ENCODE measurements at regions not wholly inside any gene's neighbourhood (a gene's known extent, or its start where the extent isn't known, plus 50 kb on each side); places are given as distances from the start of the nearest gene placed in this dataset.

- peak; percentile 72; the same call in 1 of the 2 replicates for TF ChIP-seq HIC1 (tag by site-specific recombination; IDR thresholded peaks at IDR 0.05)
These were observed 134.0 kb upstream of the IL12A start (continued) for GRCh38 chr3:159854500-159855124.

GRCh38 chr3:159855599-159856346 is 132.9 kb upstream of the IL12A start:
- Histone ChIP-seq H3K4me3 (ENCODE audit: low read depth, low read length) (no peak overlapping the region), H3K27ac (ENCODE audit: extremely low read depth, low read depth, low read length) (no peak overlapping the region; the same call in 1 of the 2 replicates), H3K36me3 (ENCODE audit: control insufficient read depth in 2 of 2, insufficient read depth in 1 of 2, low read length in 2 of 2) (no peaks in the 10 kb centered on the region), H3K9me3 (ENCODE audit: control insufficient read depth, insufficient read depth, low read depth, low read length) (no peaks in the 10 kb centered on the region), H3K4me1 (ENCODE audit: control insufficient read depth, insufficient read depth, low read length) (peaks cover 30% of the 10 kb centered on the region)
- TF ChIP-seq PRDM6 (tag by site-specific recombination; IDR thresholded peaks at IDR 0.05): peak; percentile 10; the same call in 1 of the 2 replicates
- no peak for TF ChIP-seq ZNF677 (tag by site-specific recombination; IDR thresholded peaks at IDR 0.05)
- TF ChIP-seq IKZF3 (tag by site-specific recombination; IDR thresholded peaks at IDR 0.05): peak; percentile 14; the same call in 1 of the 2 replicates
- CTCF ChIA-PET: interaction anchor here (1.9 kb wide), 1 partner anchor 27 kb away, joined by 6 read pairs; no protein-coding TSS in a partner anchor
- POLR2A ChIA-PET: no interaction called here

GRCh38 chr3:159856590-159857104 is 132.0 kb upstream of the IL12A start:
- H3K9me3 ChIP-seq (ENCODE audit: control insufficient read depth, insufficient read depth, low read depth, low read length): no peaks in the 10 kb centered on the region
- no peak overlapping the region for H3K27ac ChIP-seq (ENCODE audit: extremely low read depth, low read depth, low read length)
- ChIA-PET CTCF (no interaction called here), POLR2A (no interaction called here)
- no peak overlapping the region for H3K4me3 ChIP-seq (ENCODE audit: low read depth, low read length)
- TF ChIP-seq ZNF521 (tag by site-specific recombination; IDR thresholded peaks at IDR 0.05): no peak
- no peak for TF ChIP-seq ZSCAN30 (tag by site-specific recombination; IDR thresholded peaks at IDR 0.05)
- 0 out of 2 replicates have a peak, but pooled peaks have one; percentile 37 for TF ChIP-seq ZNF692 (tag by site-specific recombination; IDR thresholded peaks at IDR 0.05)
- TF ChIP-seq ZNF341 (tag by site-specific recombination; IDR thresholded peaks at IDR 0.05; ENCODE audit: low read depth): peak; percentile 85
- TF ChIP-seq ZNF510 (tag by site-specific recombination; IDR thresholded peaks at IDR 0.05; ENCODE audit: insufficient replicate concordance): no peak
- TF ChIP-seq MEIS1 (CRISPR knock-in tag; IDR thresholded peaks at IDR 0.05; ENCODE audit: borderline replicate concordance): no peak
- TF ChIP-seq OSR2 (tag by site-specific recombination; IDR thresholded peaks at IDR 0.05): 0 out of 2 replicates have a peak, but pooled peaks have one; percentile 28
- no peak for TF ChIP-seq ELK4 (IDR thresholded peaks at IDR 0.05; ENCODE audit: borderline replicate concordance, low read depth, low read length)
- H3K4me1 ChIP-seq (ENCODE audit: control insufficient read depth, insufficient read depth, low read length): peaks cover 30% of the 10 kb centered on the region
- H3K36me3 ChIP-seq (ENCODE audit: control insufficient read depth in 2 of 2, insufficient read depth in 1 of 2, low read length in 2 of 2): no peaks in the 10 kb centered on the region

Data from HEK293 (cell line).